Upper lobe of right lung (tissue), 1 donor: ENCODE measurements at regions not wholly inside any gene's neighbourhood (a gene's known extent, or its start where the extent isn't known, plus 50 kb on each side); places are given as distances from the start of the nearest gene placed in this dataset.

Source experiments
- ATAC-seq: fragments of 200-7000 bp; cut with Tn5 transposase; one replicate; pipeline ENCODE4 v1.9.1; 2020; ENCODE audit warnings: mild to moderate bottlenecking, moderate library complexity
- DNase-seq: peaks from one replicate; pipeline ENCODE4 v3.0.0-alpha.2; 2020
- H3K27ac ChIP-seq: fragments of 200-600 bp; one replicate; pipeline ENCODE4 v1.8.0; 2022
- H3K27me3 ChIP-seq: fragments of 200-600 bp; one replicate; pipeline ENCODE4 v1.8.0; 2022; ENCODE audit warnings: mild to moderate bottlenecking
- H3K36me3 ChIP-seq: fragments of 200-600 bp; one replicate; pipeline ENCODE4 v1.8.0; 2022
- H3K4me1 ChIP-seq: fragments of 200-600 bp; one replicate; pipeline ENCODE4 v1.8.0; 2022
- H3K4me3 ChIP-seq: fragments of 200-600 bp; one replicate; pipeline ENCODE4 v1.8.0; 2022; ENCODE audit warnings: mild to moderate bottlenecking
- H3K9me3 ChIP-seq: fragments of 200-600 bp; one replicate; pipeline ENCODE4 v1.8.0; 2022
- CTCF ChIP-seq: fragments of 200-600 bp; IDR thresholded peaks from one replicate; pipeline ENCODE4 v1.8.0; 2022; ENCODE audit warnings: antibody characterized with exemption
- intact Hi-C: fragments of 100-400 bp; cut with DNase I; formaldehyde crosslinking; loops from one replicate; pipeline ENCODE4 v1.11.0; 2022
- donor health status: DM: no; HTN: yes; CAD: no; lungs with severe emphysema.

GRCh38 chr2:118309257-118309945 is 221.1 kb downstream of the INSIG2 start:
- ATAC-seq, result no peak
- no peak for TF ChIP-seq CTCF
- intact Hi-C loops, result no loop called here
- H3K4me3 ChIP-seq, result peak overlapping the region; percentile 62
- peaks cover 20% of the 10 kb centered on the region for H3K27me3 ChIP-seq
- H3K27ac ChIP-seq, result no peak overlapping the region
- H3K36me3 ChIP-seq, result no peaks in the 10 kb centered on the region
- no peaks in the 10 kb centered on the region for H3K4me1 ChIP-seq
- no peaks in the 10 kb centered on the region for H3K9me3 ChIP-seq
- no peak for DNase-seq

GRCh38 chr2:118307864-118308263 is 219.6 kb downstream of the INSIG2 start:
- Histone ChIP-seq H3K36me3 (no peaks in the 10 kb centered on the region), H3K4me3 (no peak overlapping the region), H3K9me3 (no peaks in the 10 kb centered on the region), H3K4me1 (no peaks in the 10 kb centered on the region), H3K27me3 (peaks cover 20% of the 10 kb centered on the region), H3K27ac (no peak overlapping the region)
- ATAC-seq, result no peak
- no peak for TF ChIP-seq CTCF
- intact Hi-C loops, result no loop called here
- DNase-seq, result no peak

GRCh38 chr2:118301248-118301647 is 213.0 kb downstream of the INSIG2 start:
- Histone ChIP-seq H3K27me3 (peaks cover 10% of the 10 kb centered on the region), H3K4me3 (no peak overlapping the region), H3K27ac (no peak overlapping the region), H3K4me1 (no peaks in the 10 kb centered on the region), H3K9me3 (no peaks in the 10 kb centered on the region), H3K36me3 (no peaks in the 10 kb centered on the region)
- no peak for TF ChIP-seq CTCF
- ATAC-seq (no peak), DNase-seq (no peak)
- intact Hi-C loops, result no loop called here

- TF ChIP-seq CTCF, result no peak
- ATAC-seq, result no peak
These were observed 212.6 kb downstream of the INSIG2 start for GRCh38 chr2:118300832-118301231.

GRCh38 chr2:118296663-118297062 is 208.4 kb downstream of the INSIG2 start:
- no peak for DNase-seq
- no peaks in the 10 kb centered on the region for H3K9me3 ChIP-seq
- no peak for ATAC-seq
- peaks cover 10% of the 10 kb centered on the region for H3K27me3 ChIP-seq
- intact Hi-C loops, result no loop called here
- H3K4me1 ChIP-seq, result no peaks in the 10 kb centered on the region
- H3K27ac ChIP-seq, result no peak overlapping the region
- H3K36me3 ChIP-seq, result no peaks in the 10 kb centered on the region
- H3K4me3 ChIP-seq, result no peak overlapping the region
- no peak for TF ChIP-seq CTCF

More at GRCh38 chr2:118300832-118301231, 212.6 kb downstream of the INSIG2 start:
- DNase-seq, result no peak
- Histone ChIP-seq H3K9me3 (no peaks in the 10 kb centered on the region), H3K4me1 (no peaks in the 10 kb centered on the region), H3K27ac (no peak overlapping the region), H3K27me3 (peaks cover 10% of the 10 kb centered on the region), H3K36me3 (no peaks in the 10 kb centered on the region), H3K4me3 (no peak overlapping the region)
- intact Hi-C loops, result no loop called here
